ENCODE measurements at regions not wholly inside any gene's neighbourhood (a gene's known extent, or its start where the extent isn't known, plus 50 kb on each side); places are given as distances from the start of the nearest gene placed in this dataset.
A peak's percentile ranks its signal among the peaks of the same experiment; 100 is the strongest.
"Not testable (repeated sequence)": the region's sequence is repeated elsewhere in the genome, so short reads cannot be mapped to it uniquely, and the experiment has no call there.

DNA sequence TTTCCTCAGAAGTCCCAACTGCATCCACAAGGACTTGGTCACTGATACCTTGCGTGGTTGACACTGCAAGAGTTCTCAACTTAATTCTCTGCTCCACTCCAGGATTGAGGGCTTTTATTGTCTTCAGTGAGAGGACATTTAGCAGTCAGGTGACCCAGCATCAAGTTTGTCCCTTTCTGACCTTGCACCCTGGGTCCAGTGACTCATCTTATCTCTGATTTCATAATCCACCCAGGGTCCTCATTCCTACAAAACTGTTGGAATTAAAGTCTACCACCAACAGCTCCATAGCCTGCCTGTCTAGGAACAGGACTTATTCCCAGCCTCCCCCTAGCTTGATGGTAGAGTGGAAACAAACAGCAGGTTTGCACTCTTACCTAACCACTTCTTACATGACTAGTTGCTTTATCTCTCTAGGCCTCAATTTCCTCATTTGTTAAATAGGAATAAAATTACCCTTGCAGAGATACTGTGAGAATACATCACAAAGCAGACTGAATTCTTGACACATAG, 151.3 kb upstream of the LPP start:
- no peak for DNase-seq

DNA sequence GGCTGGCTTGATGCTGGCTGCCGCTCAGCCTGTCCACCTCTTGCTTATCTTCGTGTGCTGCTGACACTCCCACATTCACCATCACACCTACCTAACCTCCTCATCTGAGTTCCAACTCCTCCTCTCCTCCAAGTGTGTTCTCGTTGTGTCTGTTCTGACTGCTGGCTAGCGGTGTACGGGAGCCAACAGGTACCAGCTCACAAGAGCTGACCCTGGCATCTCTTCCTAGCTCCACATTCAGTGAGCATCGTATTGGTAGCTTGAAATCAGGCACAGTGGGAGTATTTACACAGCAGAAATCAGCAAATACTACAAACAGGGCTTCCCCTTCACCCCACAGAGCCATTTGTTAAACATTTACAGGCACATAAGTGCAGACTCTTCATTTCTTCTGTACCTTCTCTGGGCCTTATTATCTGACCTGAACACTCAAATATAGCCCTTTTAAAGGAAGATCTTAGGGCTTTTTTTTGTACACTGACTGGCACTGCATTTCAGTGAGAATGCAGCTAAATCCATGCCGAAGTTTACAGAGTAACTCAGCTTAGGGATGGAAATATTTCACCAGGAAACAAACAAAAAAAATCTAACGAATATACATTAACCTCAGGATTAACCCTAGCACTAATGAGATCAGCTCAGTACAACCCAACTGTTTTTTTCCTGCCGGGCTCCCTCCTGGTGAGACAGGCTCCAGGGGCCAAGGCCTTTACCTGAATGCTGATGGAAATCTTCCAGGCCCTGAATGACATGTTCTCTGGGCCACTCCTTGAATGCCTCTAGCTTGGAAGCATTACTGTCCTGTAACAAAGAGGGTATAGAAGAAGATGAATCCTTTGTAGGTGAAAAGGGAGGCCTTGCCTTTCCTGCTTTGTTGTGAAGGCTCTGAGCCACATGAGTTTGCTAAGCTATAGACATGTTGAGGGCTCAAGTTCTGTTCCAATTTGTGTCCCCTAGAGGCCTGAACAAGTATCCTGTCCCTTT, 150.5 kb upstream of the LPP start:
- DNase-seq = no peak

DNA sequence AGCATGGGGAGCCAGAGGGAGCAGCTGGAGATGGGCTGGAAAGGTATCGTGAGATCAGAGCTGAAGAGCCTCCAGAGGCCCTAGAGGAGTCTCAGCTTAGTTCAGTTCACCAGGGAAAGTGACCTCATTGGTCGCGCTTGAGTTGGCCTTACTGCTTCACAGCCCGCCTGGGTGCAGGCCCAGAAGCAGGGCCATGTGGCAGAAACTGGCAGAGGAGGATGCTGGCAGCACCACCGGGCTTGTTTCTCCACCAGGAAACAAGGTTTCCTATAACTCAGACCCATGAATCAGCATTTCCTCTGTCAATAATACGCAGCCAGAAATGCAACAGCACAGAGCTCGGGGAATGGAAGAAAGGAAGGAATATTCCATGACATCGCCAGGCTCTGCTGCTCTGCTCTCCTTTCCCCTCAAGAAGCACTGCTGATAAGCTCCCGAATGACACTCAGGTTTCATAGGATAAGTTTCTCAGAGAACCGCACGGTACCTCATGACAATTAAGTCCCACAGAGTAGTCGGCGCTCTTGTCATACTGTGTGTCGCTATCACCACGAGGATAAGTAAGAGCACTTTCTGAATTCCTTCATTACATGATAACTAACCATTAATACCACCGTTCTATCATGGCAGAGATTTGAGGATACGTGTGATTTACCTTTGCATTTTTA, 147.1 kb upstream of the LPP start:
- peak; percentile 79 for DNase-seq

DNA sequence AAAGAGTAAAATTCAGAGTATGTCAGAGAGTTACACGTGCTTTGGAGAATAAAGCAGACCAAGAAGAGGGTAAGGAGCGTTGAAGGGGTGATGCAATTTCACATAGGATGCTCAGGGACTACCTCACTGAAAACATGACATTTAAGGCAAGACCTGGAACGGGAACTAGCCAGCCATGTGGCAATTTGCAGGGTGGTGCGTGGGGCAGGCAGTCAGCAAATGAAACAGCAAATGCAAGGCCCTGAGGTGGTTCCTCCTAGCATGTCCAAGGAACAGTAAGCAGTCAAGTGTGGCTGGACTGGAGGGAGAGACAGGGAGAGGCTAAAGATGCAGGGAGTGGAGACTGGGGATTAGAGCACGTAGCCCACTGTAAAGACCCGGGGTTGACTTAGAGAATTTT, 146.1 kb upstream of the LPP start:
- no peak for DNase-seq

DNA sequence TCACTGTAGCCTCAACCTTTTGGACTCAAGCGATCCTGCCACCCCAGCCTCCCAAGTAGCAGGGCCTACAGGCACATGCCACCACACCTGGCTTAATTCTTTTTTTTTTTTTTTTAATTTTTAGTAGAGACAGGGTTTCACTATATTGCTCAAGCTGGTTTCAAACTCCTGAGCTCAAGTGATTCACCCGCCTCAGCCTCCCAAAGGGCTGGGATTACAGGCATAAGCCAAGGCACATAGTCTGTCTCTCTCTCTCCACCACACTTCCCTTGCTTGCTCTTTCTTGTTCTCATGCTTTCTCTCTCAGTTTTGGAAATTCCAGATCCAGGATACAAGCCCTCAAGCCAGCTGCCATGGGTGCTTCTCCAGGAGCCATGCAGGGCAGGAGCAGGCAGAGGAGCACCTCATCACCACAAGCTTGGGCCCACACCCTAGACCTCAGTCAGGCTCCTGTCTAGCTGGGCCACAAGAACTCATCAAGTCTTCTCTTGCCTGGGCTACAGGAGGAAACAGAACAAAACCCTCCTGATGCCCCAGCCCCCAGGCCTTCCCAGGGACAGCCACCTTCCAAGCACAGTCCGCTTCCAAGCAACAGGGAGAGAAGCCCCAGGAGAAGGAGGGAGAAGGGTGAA, 145.3 kb upstream of the LPP start:
- DNase-seq = no peak

DNA sequence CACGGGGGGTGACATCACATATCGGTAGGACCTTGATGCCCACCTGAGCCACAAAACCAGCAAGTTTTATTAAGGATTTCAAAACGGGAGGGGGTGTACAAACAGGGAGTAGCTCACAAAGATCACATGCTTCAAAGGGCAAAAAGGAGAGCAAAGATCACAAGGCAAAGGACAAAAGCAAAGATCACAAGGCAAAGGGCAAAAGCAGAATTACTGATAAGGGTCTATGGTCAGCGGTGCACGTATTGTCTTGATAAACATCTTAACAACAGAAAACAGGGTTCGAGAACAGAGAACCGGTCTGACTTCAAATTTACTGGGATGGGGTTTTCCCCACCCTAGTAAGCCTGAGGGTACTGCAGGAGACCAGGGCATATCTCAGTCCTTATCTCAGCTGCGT, 143.5 kb upstream of the LPP start:
- no peak for DNase-seq

DNA sequence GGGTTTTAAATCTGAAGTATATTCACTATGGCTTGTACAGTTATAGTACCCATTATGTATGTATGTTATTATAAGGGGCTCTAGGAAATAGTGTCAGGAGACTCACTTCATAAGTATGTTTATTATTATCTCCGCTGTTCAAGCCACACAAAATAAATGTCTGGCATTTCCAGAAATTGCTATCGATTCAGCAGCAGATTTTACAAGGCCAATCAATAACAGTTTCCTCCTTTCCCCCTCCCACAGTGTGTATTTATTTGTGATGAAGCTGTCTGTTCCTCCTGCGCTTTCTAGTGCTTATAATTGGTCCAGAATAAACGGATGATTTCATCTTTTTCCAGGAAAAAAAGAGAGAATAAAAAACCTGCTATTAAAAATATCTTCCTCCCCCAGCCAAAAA, 134.2 kb upstream of the LPP start:
- DNase-seq = no peak

DNA sequence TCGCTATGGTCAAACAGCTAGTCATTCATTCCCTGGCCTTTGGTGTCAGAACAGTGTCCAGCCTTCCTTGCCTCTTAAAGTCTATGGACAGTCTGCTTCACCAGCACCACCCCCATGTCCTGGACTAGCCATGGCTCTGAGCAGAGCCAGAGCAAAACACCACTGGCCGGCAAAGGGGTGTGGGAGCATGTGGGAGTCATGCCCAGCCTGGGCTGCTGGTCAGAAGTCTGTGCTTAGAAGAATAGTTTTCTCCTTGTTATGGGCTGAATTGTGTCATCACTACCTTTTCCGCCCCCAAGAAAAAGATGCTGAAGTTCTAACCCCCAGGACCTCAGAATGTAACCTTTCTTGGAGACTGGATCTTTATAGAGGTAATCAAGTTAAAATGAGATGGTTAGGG, 132.9 kb upstream of the LPP start:
- no peak for DNase-seq

DNA sequence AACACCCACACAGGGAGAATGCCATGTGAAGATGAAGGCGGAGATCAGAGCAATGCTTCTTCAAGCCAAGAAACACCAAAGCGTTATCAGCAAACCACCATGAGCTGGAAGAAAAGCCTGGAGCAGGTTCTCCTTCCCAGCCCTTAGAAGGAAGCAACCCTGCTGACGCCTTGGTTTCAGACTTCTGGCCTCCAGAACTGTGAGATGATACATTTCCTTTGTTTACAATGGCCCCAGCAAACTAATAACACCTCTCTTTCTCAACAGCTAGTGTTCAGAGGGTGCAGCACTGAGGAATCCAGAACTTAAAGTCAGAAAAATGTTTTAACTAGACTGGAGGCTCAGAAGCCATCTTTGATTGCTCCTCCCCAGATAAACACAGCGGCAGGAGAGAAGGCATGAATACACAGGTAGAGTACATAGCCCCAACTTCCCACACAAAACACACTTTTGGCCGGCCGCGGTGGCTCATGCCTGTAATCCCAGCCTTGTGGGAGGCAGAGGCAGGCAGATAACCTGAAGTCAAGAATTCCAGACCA, 132.4 kb upstream of the LPP start:
- peak; percentile 68 for DNase-seq

DNA sequence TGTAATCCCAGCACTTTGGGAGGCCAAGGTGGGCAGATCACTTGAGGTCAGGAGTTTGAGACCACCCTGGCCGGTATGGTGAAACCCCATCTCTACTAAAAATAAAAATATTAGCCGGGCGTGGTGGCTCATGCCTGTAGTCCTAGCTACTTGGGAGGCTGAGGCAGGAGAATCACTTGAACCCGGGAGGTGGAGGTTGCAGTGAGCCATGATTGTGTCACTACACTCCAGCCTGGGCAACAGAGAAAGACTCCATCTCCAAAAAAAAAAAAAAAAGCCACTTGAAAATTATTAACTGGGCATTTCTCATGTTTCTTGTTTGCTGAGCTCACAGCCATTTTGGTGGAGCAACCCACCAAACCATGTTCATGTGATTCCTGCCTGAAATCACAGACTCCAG, 131.1 kb upstream of the LPP start:
- not testable (repeated sequence) for DNase-seq

DNA sequence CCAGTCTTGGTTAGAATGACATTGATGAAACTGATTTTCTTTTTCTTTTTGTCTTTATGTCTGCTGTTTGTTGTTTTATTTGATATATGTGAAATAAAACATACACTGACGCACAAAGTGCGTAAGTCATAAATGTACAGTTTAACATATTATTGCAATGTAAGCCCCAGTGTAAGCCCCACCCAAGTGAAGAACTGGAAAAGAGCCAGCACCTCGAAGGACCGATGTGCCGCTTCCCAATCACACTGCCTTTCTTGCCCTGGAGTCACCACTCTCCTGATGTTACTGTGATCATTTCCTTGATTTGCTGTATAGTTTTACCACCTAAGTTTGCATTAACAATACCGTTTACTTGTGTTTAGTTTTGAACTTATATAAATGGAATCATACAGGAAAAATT, 128.4 kb upstream of the LPP start:
- no peak for DNase-seq

DNA sequence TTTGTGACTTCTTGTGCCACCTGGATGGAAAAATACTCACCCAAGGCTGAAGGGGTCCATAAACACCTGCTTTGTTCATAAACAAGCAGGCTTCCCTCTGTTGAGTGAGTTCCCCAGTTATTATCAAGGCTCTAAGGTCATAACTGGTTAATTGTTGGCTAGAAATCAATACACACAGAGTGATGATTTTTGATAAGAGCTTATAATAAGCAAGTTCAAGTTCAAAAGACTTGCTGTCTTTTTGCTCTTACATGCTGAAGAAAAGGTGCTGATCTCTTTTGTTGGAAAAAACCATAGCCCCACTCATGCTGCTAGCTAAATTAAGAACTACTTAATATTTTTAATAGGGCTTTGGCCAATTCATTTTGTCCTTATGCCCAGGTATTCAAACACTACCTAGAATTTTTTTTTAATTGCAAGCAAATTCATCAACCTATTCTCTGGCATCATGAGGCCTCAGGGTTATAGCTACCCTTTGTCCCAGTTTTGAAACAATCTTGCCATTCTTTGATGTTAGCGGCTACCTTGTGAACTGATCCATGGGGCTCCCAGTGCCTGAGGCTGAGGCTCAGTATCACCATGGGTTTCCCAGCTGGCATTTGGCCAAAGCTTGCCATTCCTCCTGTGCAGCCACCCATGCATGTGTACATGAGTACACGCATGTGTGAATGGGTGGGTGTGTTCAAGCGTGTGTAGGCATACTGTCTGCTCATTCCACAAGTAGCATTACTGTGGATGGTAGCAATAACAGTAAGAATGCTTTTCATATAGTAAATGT, 127.6 kb upstream of the LPP start:
- no peak for DNase-seq

DNA sequence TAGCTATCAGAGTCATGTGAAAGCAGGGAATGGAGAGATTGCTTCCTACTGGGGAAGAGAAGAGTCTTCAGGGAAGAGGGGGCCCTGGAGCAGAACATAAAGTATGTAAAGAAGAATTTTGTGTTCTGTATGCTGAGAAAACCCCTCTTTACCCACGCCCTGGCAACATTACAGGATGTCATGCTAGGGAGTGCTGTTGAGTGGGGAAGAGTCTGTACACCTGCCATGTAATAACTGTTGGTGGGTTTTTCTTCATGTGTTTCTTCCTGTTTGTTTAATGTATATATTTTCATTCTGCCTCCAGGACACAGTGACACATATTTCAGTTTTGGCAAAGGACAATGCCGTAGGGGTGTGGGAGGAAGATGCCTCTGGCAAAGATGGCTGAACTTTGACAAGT, 122.8 kb upstream of the LPP start:
- DNase-seq = no peak

DNA sequence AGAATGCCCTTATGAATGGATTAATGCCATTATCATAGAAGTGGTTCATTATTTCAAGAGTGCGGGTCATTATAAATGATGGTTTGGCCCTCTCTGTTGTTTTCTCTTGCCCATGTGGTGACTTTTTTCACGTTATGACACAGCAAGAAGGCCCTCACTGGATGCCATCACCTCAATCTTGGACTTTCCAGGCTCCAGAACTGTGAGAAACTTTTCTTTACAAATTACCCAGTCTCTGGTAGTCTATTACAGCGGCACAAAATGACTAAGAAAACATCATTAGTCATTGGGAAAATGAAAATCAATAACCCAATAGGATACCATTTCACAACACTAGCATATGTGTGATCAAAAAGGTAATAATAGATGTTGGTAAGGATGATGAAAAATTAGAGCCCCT, 119.0 kb upstream of the LPP start:
- DNase-seq = no peak

DNA sequence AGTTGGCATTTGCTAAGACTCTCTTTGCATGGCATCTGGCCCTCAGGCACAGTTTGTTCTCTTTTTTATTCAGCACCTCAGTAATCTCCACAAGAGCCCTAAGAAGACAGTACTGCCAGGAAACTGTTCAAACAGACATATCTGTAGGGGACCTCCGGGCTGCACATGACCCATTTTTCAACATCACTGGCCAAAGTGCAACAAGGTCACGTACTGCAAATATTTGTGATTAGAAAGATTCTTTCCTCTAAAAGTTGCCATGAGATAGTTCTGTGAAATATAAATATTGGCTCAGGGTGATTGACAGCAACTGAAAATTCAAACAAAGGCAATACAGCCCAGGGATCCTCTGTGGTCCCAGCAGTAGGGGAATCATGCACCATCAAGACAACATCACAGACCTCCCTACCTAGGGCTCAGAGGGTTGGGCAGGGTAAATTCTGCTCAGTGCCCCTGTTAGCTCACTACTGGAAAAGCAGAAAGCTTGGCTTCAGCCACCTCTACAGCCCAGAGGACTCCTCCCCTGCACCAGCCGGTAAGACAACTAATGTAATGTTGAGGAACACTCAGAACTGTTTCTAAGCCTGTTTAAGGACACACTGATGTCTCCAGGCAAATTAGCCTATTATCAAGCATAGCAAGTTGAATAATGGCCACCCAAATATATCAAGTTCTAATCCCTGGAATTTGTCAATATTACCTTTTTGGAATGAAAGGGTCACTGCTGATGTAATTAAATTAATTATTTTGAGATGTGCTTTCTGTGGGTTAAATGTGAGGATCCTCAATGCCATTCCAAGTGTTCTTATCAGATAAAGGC, 117.4 kb upstream of the LPP start:
- no peak for DNase-seq

DNA sequence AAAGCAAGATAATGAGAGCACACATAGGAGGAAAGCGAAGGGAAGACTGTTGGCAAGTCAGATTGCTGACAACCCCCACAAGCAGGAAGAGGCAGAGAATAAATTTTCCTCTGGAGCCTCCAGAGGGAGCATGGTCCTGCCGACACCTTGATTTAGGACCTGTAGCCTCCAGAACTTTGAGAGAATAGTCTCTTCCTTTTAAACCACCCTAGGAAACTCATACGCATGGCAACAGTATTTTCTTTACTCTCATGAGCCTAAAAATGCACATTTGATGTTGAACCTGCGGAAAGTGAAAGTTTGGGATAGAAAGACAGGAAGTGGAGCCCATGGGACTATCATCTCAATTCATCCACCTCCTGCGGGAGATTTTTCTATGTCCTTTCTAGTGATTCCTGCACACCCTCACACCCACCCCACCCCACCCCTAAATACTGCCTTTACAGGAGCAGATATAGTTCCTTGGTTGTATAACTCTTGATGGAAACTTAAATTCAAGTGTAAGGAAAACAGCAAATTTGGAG, 116.7 kb upstream of the LPP start:
- peak; percentile 66 for DNase-seq

DNA sequence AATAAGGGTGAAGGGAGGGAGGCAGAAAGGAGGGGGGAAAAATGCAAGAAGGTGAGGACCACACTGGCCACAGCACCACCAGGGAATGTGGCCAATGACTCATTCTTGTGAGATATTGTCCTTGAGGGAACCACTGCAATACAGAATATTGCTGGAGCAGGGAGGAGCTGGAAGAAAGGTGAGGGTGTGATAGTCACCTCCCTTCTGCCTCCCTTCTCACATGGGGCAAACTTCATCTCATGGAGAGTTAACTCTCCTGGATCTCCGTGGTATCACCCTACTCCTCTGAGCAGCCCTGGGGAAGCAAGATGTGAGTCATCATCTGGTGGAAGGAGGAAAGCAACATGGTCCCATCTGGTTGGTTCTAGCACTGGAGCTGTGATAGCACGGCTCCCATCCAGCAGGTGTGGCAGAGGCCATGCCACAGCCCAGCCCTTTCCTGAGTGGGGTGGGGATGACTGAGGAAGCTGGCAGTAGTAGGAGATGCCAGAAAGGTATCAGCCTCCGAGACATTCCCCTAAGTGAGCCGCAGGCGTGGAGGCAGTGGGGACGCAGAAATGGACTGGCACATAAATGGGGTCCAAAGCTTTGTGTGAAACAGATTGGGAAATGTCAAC, 115.9 kb upstream of the LPP start:
- DNase-seq = no peak

DNA sequence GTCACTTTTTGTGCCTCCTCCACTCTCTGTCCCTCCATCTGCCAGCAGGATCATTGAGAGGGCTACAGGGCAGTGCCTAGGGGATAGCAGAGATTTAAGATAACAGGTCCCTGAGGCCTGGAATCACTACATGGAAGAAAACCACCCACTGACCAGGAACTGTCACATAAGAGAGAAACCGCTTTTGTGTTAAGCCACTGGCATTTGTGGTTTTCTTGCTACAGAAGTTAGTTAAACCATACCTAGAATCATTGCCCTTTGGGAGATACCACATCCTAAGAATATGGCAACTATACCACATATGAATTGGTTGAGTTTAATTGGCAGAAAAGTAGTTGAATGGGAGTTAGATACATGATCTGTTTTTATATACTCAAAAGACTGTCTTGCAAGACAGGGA, 112.8 kb upstream of the LPP start:
- no peak for DNase-seq

DNA sequence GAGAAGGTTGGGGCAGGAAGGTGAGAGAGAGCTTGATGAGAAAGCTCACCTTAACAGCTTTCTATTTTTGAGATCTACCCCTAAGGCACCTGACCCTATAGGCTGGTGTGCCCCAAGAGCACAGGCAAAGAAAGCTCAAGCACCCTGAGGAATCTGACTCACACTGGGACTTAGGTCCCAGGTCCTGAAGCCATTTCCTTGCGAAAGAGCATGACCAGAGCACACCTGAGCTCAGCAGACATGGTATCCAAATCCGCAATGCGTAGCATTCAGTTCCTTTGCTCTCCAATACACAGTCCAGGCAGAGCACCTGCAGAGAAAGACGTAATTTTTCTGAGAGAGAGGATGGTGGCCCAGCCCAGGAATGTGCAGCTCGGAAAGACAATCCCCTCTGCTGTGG, 112.1 kb upstream of the LPP start:
- no peak for DNase-seq

DNA sequence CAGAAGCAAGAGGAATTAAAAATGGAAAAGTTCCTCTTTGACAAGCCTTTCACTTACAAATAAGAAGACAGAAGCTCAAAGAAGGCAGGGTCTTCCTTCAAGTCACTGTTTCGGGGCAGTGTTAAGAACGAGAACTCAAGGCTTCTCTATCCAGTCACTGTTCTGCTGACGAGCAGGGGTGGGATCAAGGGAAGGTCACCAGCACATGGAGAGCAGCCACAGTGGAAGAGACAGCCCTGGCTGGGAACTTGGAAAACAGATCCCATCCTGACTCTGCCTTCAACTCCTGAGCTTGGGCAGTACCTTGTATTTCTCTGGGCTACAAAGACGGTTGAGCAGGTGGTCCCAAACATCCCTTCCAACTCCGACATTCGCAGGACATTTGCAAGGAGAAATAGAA, 111.5 kb upstream of the LPP start:
- DNase-seq = no peak

DNA sequence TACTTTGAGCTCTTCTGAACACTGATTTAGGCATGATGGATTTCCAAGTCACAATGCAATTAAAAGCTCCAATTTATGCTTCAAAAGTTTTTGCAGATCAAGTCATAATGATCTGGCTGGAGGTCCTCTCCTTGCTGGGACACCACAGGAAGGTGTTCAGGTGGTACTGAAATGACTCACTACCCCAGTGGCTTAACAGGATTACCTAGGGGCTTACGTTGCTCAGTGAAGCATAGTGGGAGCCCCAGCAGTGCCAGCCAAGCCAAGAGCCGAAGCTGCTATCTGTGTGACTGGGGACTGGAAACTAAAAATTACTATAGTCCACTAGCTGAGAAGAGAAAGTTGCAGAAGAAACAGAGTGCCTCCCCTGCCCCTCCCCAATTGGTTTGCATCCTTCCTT, 110.1 kb upstream of the LPP start:
- no peak for DNase-seq

All from dermis blood vessel endothelial cell (primary cell).